Right lobe of liver (tissue), 6 donors: ENCODE measurements at regions not wholly inside any gene's neighbourhood (a gene's known extent, or its start where the extent isn't known, plus 50 kb on each side); places are given as distances from the start of the nearest gene placed in this dataset.

ENCODE experiments used
- ATAC-seq, 4 donors: fragments of 200-7000 bp; cut with Tn5 transposase; one replicate each; pipeline ENCODE4 v1.9.1; 2020; ENCODE audit warnings: mild to moderate bottlenecking in 4 of 4, moderate library complexity in 4 of 4
- DNase-seq, 3 donors: peaks; one replicate each; pipeline ENCODE4 v3.0.0-alpha.2; 2020
- H3K27ac ChIP-seq, 3 donors: fragments of 200-600 bp; one replicate each; pipeline ENCODE4 v1.8.0; 2022
- H3K27me3 ChIP-seq, 2 donors: fragments of 200-600 bp; one replicate each; pipeline ENCODE4 v1.8.0; 2022
- H3K36me3 ChIP-seq, 4 donors: fragments of 200-600 bp; sonication (generic) in 1 of 4; one replicate each; pipeline versions ENCODE4 v1.5.1 to v1.8.0; 2017 to 2022; ENCODE audit warnings: control low read depth in 1 of 4
- H3K4me1 ChIP-seq, 4 donors: fragments of 200-600 bp; sonication (generic) in 1 of 4; one replicate each; pipeline versions ENCODE4 v1.5.1 to v1.8.0; 2017 to 2022; ENCODE audit warnings: control low read depth in 1 of 4
- H3K4me3 ChIP-seq, 3 donors: fragments of 200-600 bp; one replicate each; pipeline ENCODE4 v1.8.0; 2022
- H3K9me3 ChIP-seq, 4 donors: fragments of 200-600 bp; sonication (generic) in 1 of 4; one replicate each; pipeline versions ENCODE4 v1.5.1 to v1.8.0; 2017 to 2022; ENCODE audit warnings: control low read depth in 1 of 4
- POLR2A ChIP-seq: fragments of 450-650 bp; IDR thresholded peaks from one replicate; pipeline ENCODE4 v1.6.1; 2017; ENCODE audit warnings: antibody characterized with exemption, mild to moderate bottlenecking
- WGBS: methylation state at CpG from one replicate; pipeline ENCODE4 v1.1.6; 2018; ENCODE audit warnings: low coverage, low lambda C conversion rate; ENCODE audit not compliant: insufficient coverage; ENCODE audit errors: missing lambda C conversion rate; 5-methylcytosine and 5-hydroxymethylcytosine counted together
- intact Hi-C, 2 donors: fragments of 100-400 bp; cut with DNase I; formaldehyde crosslinking; loops; one replicate each; pipeline versions ENCODE4 v1.11.2 to v1.14.1; 2022
- TF ChIP-seq, protein P1 (sequence below), 4 donors: fragments of 200-600 bp in 3 of 4; fragments of 450-650 bp in 1 of 4; IDR thresholded peaks; one replicate each; pipeline versions ENCODE4 v1.5.1 to v1.8.0; 2016 to 2022; ENCODE audit warnings: antibody characterized with exemption in 4 of 4, mild to moderate bottlenecking in 2 of 4
- donor health status: DM: no; HTN: yes; CAD: no.
- donor health status: DM: no; HTN: no; CAD: no.
- donor health status: DM: no; HTN: no; CAD: no.
- donor health status: DM: no; HTN: yes; CAD: no.
- donor health status: DM: no; HTN: yes; CAD: no.

DNA sequence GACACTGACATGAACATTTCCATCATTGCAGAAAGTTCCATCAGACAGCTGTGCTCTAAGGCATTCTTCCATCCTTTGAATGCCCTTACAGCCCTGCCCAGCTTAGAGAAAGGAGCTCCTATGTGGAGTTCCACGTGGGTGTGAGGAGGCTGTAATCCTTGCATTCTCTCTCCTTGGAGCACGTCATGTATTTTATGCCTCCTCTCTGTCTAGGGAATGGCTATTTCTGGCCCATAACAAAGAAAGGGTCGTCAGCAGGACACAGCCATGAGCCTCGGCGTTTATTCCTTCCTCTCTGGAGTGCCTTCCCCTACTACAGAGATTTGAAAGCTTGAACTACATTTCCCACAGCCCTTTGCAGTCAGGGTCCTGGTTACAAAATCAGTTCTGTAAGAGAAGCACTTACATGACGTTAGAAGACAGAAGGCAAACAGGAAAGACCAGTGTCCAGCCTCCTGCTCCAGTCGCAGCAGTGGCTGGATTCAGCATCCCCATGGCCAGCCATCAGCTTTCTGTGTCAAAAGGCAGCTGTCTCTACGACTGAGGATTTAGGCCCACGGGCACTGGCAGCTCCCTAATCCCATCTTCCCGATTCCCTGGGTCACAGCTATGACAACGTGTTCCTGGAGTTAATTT lies 234.9 kb downstream of the TFCP2L1 start:
- H3K9me3 ChIP-seq = no peaks in the 10 kb centered on the region
- no peaks in the 10 kb centered on the region for H3K36me3 ChIP-seq
- ATAC-seq = no peak
- 30% methylated on average over 10 of the region's 11 CpGs for WGBS
- H3K4me3 ChIP-seq = no peak overlapping the region
- no peaks in the 10 kb centered on the region for H3K4me1 ChIP-seq
- no peaks in the 10 kb centered on the region for H3K27me3 ChIP-seq
- H3K27ac ChIP-seq = no peak overlapping the region
- intact Hi-C loops = no loop called here
- DNase-seq = no peak
- no peak for TF ChIP-seq POLR2A
- TF ChIP-seq, protein P1, sequence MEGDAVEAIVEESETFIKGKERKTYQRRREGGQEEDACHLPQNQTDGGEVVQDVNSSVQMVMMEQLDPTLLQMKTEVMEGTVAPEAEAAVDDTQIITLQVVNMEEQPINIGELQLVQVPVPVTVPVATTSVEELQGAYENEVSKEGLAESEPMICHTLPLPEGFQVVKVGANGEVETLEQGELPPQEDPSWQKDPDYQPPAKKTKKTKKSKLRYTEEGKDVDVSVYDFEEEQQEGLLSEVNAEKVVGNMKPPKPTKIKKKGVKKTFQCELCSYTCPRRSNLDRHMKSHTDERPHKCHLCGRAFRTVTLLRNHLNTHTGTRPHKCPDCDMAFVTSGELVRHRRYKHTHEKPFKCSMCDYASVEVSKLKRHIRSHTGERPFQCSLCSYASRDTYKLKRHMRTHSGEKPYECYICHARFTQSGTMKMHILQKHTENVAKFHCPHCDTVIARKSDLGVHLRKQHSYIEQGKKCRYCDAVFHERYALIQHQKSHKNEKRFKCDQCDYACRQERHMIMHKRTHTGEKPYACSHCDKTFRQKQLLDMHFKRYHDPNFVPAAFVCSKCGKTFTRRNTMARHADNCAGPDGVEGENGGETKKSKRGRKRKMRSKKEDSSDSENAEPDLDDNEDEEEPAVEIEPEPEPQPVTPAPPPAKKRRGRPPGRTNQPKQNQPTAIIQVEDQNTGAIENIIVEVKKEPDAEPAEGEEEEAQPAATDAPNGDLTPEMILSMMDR (IDR thresholded peaks at IDR 0.05) = no peak

GRCh38 chr2:121051311-121051710 lies 233.7 kb downstream of the TFCP2L1 start:
- H3K36me3 ChIP-seq = no peaks in the 10 kb centered on the region
- no peak for DNase-seq
- WGBS = 51% methylated on average over 6 of the region's 6 CpGs
- no peaks in the 10 kb centered on the region for H3K27me3 ChIP-seq
- H3K4me1 ChIP-seq = no peaks in the 10 kb centered on the region
- intact Hi-C loops = no loop called here
- ATAC-seq = no peak
- no peak overlapping the region for H3K27ac ChIP-seq
- no peak overlapping the region for H3K4me3 ChIP-seq
- TF ChIP-seq, protein P1 (IDR thresholded peaks at IDR 0.05) = no peak
- TF ChIP-seq POLR2A = no peak
- H3K9me3 ChIP-seq = no peaks in the 10 kb centered on the region

DNA sequence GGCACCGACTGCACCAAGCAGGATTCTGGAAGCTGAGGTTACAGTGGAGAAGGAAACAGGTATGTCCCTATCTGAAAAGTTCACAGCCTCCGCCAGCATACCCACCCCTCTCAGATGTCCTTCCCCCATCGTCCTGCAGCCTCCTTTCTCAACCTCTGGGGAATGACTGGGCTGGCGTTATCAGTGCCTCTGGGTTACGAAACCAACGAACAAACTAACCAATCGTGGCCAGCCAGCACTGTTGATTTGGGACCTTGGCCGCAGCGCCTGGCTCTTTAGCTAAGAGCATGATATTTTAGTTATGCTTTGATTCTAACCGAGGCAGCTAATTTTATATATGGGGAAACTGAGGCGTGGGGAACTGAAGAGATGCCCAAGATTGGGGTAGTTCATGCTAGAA lies 233.0 kb downstream of the TFCP2L1 start:
- Histone ChIP-seq H3K9me3 (no peaks in the 10 kb centered on the region), H3K27me3 (no peaks in the 10 kb centered on the region), H3K27ac (no peak overlapping the region), H3K36me3 (no peaks in the 10 kb centered on the region), H3K4me1 (no peaks in the 10 kb centered on the region), H3K4me3 (no peak overlapping the region)
- no peak for DNase-seq
- TF ChIP-seq, protein P1 (IDR thresholded peaks at IDR 0.05) = no peak
- no peak for TF ChIP-seq POLR2A
- peak; percentile 52 to 94 (median 80) for ATAC-seq
- intact Hi-C loops = no loop called here
- WGBS = 28% methylated on average over 9 of the region's 11 CpGs

- intact Hi-C loops = no loop called here
- Histone ChIP-seq H3K9me3 (no peaks in the 10 kb centered on the region), H3K4me1 (no peaks in the 10 kb centered on the region), H3K27ac (no peak overlapping the region), H3K4me3 (no peak overlapping the region), H3K36me3 (no peaks in the 10 kb centered on the region), H3K27me3 (no peaks in the 10 kb centered on the region)
- TF ChIP-seq, protein P1 (IDR thresholded peaks at IDR 0.05) = no peak
- no peak for TF ChIP-seq POLR2A
- ATAC-seq (peak in 1 of 4 donors; percentile 7), DNase-seq (no peak)
- WGBS = 59% methylated on average over 5 of the region's 6 CpGs
Observed at GRCh38 chr2:121052521-121052920, 232.5 kb downstream of the TFCP2L1 start.

DNA sequence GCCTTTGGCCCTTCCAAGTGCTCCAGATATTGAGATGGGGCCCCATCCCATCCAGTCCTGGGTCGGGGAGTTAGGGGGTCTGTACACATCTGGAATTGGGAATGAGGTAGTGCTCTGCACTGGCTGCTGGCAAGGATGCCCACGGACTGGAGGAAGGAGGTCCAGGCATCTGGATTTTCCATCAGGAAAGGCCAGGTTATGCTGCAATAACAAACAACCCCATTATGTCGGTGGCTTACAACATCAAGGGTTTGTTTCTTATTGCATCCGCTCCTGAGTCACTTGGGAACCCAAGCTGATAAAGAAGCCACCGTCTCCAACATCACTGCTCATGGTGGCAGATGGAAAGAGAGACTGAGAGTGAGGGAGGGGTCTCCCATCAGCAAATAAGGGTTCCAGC lies 229.9 kb downstream of the TFCP2L1 start:
- no peak for DNase-seq
- ATAC-seq = no peak
- Histone ChIP-seq H3K27ac (no peak overlapping the region), H3K36me3 (no peaks in the 10 kb centered on the region), H3K9me3 (no peaks in the 10 kb centered on the region), H3K4me3 (no peak overlapping the region), H3K4me1 (no peaks in the 10 kb centered on the region), H3K27me3 (no peaks in the 10 kb centered on the region)
- intact Hi-C loops = no loop called here
- TF ChIP-seq, protein P1 (IDR thresholded peaks at IDR 0.05) = no peak
- TF ChIP-seq POLR2A = no peak
- WGBS = 93% methylated on average over 2 of the region's 5 CpGs
